Gastrocnemius medialis (tissue), 4 donors: ENCODE measurements at regions not wholly inside any gene's neighbourhood (a gene's known extent, or its start where the extent isn't known, plus 50 kb on each side); places are given as distances from the start of the nearest gene placed in this dataset.

Experiments
- CTCF ChIP-seq, 5 experiments: fragments of 450-650 bp in 3 of 5; fragments of 200-600 bp in 2 of 5; sonication (generic) in 2 of 5; IDR thresholded peaks in 4 of 5; conservative IDR thresholded peaks in 1 of 5; 1 replicate in 4 of 5; 2 replicates in 1 of 5; pipeline ENCODE4 v1.5.1; 2016 to 2019; ENCODE audit warnings: antibody characterized with exemption in 5 of 5, mild to moderate bottlenecking in 3 of 5, moderate library complexity in 3 of 5
- POLR2A ChIP-seq, 2 donors: fragments of 450-650 bp; IDR thresholded peaks; one replicate each; pipeline ENCODE4 v1.6.1; 2017; ENCODE audit warnings: antibody characterized with exemption in 2 of 2, mild to moderate bottlenecking in 2 of 2, moderate library complexity in 2 of 2

GRCh38 chr1:118397496-118397859 lies 212.4 kb upstream of the SPAG17 start:
- TF ChIP-seq CTCF (IDR thresholded peaks at IDR 0.05 in 4 of 5, conservative IDR thresholded peaks at IDR 0.05 in 1 of 5) (no peak), POLR2A (IDR thresholded peaks at IDR 0.05) (no peak)
